ENCODE measurements at regions not wholly inside any gene's neighbourhood (a gene's known extent, or its start where the extent isn't known, plus 50 kb on each side); places are given as distances from the start of the nearest gene placed in this dataset.

- no peaks in the 10 kb centered on the region for H3K27me3 Mint-ChIP-seq
- ChIA-PET CTCF (no interaction called here), POLR2A (no interaction called here)
- TF ChIP-seq CTCF (IDR thresholded peaks at IDR 0.05) = no peak
- no peaks in the 10 kb centered on the region for H3K9me3 Mint-ChIP-seq
- no peak overlapping the region for H3K4me3 ChIP-seq (ENCODE audit: low read length)
- no peaks in the 10 kb centered on the region for H3K27me3 ChIP-seq (ENCODE audit: control insufficient read depth in 1 of 2, insufficient read depth in 2 of 2, low read length in 2 of 2)
- no peaks in the 10 kb centered on the region for H3K4me1 ChIP-seq (ENCODE audit: insufficient read depth, low read length)
- no peak for DNase-seq
- H3K9me3 ChIP-seq (ENCODE audit: control insufficient read depth in 1 of 2, insufficient read depth in 1 of 2, low read length in 2 of 2) = no peaks in the 10 kb centered on the region
- no peak overlapping the region for H3K27ac ChIP-seq (ENCODE audit: low read depth in 1 of 2, low read length in 2 of 2)
- intact Hi-C loops (cut with DNase I, micrococcal nuclease) = no loop called here
- H3K36me3 ChIP-seq (ENCODE audit: insufficient read depth, low read length) = no peaks in the 10 kb centered on the region
- no peak overlapping the region for H3K4me3 Mint-ChIP-seq
- H3K36me3 Mint-ChIP-seq (ENCODE audit: low read depth) = no peaks in the 10 kb centered on the region
- no peaks in the 10 kb centered on the region for H3K4me1 Mint-ChIP-seq (ENCODE audit: low read depth)
- no peak overlapping the region for H3K27ac Mint-ChIP-seq
- no peak for ATAC-seq (ENCODE audit: poor library complexity)
Observed at GRCh38 chr20:52794853-52795252, 177.3 kb upstream of the TSHZ2 start.

- Histone ChIP-seq H3K27me3 (ENCODE audit: control insufficient read depth in 1 of 2, insufficient read depth in 2 of 2, low read length in 2 of 2) (no peaks in the 10 kb centered on the region), H3K4me1 (ENCODE audit: insufficient read depth, low read length) (no peaks in the 10 kb centered on the region), H3K9me3 (ENCODE audit: control insufficient read depth in 1 of 2, insufficient read depth in 1 of 2, low read length in 2 of 2) (no peaks in the 10 kb centered on the region), H3K27ac (ENCODE audit: low read depth in 1 of 2, low read length in 2 of 2) (no peak overlapping the region), H3K36me3 (ENCODE audit: insufficient read depth, low read length) (no peaks in the 10 kb centered on the region), H3K4me3 (ENCODE audit: low read length) (no peak overlapping the region)
- DNase-seq (no peak), ATAC-seq (ENCODE audit: poor library complexity) (no peak)
- ChIA-PET POLR2A (no interaction called here), CTCF (no interaction called here)
- intact Hi-C loops (cut with DNase I, micrococcal nuclease) = no loop called here
- no peaks in the 10 kb centered on the region for H3K4me1 Mint-ChIP-seq (ENCODE audit: low read depth)
- no peak overlapping the region for H3K27ac Mint-ChIP-seq
- no peak overlapping the region for H3K4me3 Mint-ChIP-seq
- H3K36me3 Mint-ChIP-seq (ENCODE audit: low read depth) = no peaks in the 10 kb centered on the region
- H3K27me3 Mint-ChIP-seq = no peaks in the 10 kb centered on the region
- H3K9me3 Mint-ChIP-seq = no peaks in the 10 kb centered on the region
- no peak for TF ChIP-seq CTCF (IDR thresholded peaks at IDR 0.05)
Observed at GRCh38 chr20:52793339-52793963, 178.7 kb upstream of the TSHZ2 start.

- H3K4me1 ChIP-seq (ENCODE audit: insufficient read depth, low read length) = no peaks in the 10 kb centered on the region
- no peaks in the 10 kb centered on the region for H3K36me3 ChIP-seq (ENCODE audit: insufficient read depth, low read length)
- H3K4me3 ChIP-seq (ENCODE audit: low read length) = no peak overlapping the region
- POLR2A ChIA-PET = no interaction called here
- Mint-ChIP-seq H3K9me3 (no peaks in the 10 kb centered on the region), H3K27me3 (peaks cover 2% of the 10 kb centered on the region), H3K4me1 (ENCODE audit: low read depth) (no peaks in the 10 kb centered on the region), H3K4me3 (no peak overlapping the region), H3K27ac (no peak overlapping the region), H3K36me3 (ENCODE audit: low read depth) (no peaks in the 10 kb centered on the region)
- ATAC-seq (ENCODE audit: poor library complexity) (no peak), DNase-seq (no peak)
- H3K9me3 ChIP-seq (ENCODE audit: control insufficient read depth in 1 of 2, insufficient read depth in 1 of 2, low read length in 2 of 2) = no peaks in the 10 kb centered on the region
- CTCF ChIA-PET = no interaction called here
- TF ChIP-seq CTCF (IDR thresholded peaks at IDR 0.05) = no peak
- H3K27me3 ChIP-seq (ENCODE audit: control insufficient read depth in 1 of 2, insufficient read depth in 2 of 2, low read length in 2 of 2) = no peaks in the 10 kb centered on the region
- intact Hi-C loops (cut with DNase I, micrococcal nuclease) = no loop called here
- H3K27ac ChIP-seq (ENCODE audit: low read depth in 1 of 2, low read length in 2 of 2) = no peak overlapping the region
Observed at GRCh38 chr20:52791091-52791490, 181.1 kb upstream of the TSHZ2 start.
